Suppressor macrophage treated with lipopolysaccharide for 4 hours (primary cell): ENCODE measurements at regions not wholly inside any gene's neighbourhood (a gene's known extent, or its start where the extent isn't known, plus 50 kb on each side); places are given as distances from the start of the nearest gene placed in this dataset.
"Not testable (repeated sequence)": the region's sequence is repeated elsewhere in the genome, so short reads cannot be mapped to it uniquely, and the experiment has no call there.

Experiments used
- DNase-seq: peaks from one replicate; pipeline ENCODE4 v3.0.0-alpha.2; 2020

- no peak for DNase-seq
Measured at GRCh38 chr1:30165116-30165515, 558.3 kb downstream of the MATN1 start.

GRCh38 chr1:30164693-30165092 is 558.7 kb downstream of the MATN1 start:
- no peak for DNase-seq

- DNase-seq: no peak
Measured at GRCh38 chr1:30162565-30162964, 560.8 kb downstream of the MATN1 start.

GRCh38 chr1:30161953-30162352 is 561.4 kb downstream of the MATN1 start:
- DNase-seq: no peak

GRCh38 chr1:30160999-30161689 is 562.2 kb downstream of the MATN1 start:
- no peak for DNase-seq

GRCh38 chr1:30159015-30159414 is 564.4 kb downstream of the MATN1 start:
- DNase-seq: no peak

GRCh38 chr1:30155698-30156097 is 567.7 kb downstream of the MATN1 start:
- not testable (repeated sequence) for DNase-seq

GRCh38 chr1:30155253-30155652 is 568.1 kb downstream of the MATN1 start:
- not testable (repeated sequence) for DNase-seq

GRCh38 chr1:30153743-30154449 is 569.5 kb downstream of the MATN1 start:
- no peak for DNase-seq

- no peak for DNase-seq
Measured at GRCh38 chr1:30151826-30152225, 571.6 kb downstream of the MATN1 start.

GRCh38 chr1:30151119-30151518 is 572.3 kb downstream of the MATN1 start:
- DNase-seq: no peak

GRCh38 chr1:30149226-30149625 is 574.2 kb downstream of the MATN1 start:
- DNase-seq: no peak

- DNase-seq: no peak
Measured at GRCh38 chr1:30148676-30149075, 574.7 kb downstream of the MATN1 start.

GRCh38 chr1:30147188-30147587 is 576.2 kb downstream of the MATN1 start:
- DNase-seq: no peak

- DNase-seq: no peak
Measured at GRCh38 chr1:30146448-30146847, 576.9 kb downstream of the MATN1 start.

GRCh38 chr1:30145723-30146303 is 577.6 kb downstream of the MATN1 start:
- no peak for DNase-seq

- no peak for DNase-seq
Measured at GRCh38 chr1:30144831-30145230, 578.6 kb downstream of the MATN1 start.

- DNase-seq: no peak
Measured at GRCh38 chr1:30143517-30143916, 579.9 kb downstream of the MATN1 start.

- no peak for DNase-seq
Measured at GRCh38 chr1:30140566-30140965, 582.8 kb downstream of the MATN1 start.

- DNase-seq: no peak
Measured at GRCh38 chr1:30138891-30139290, 584.5 kb downstream of the MATN1 start.

GRCh38 chr1:30137001-30137400 is 586.4 kb downstream of the MATN1 start:
- no peak for DNase-seq

GRCh38 chr1:30135698-30136097 is 587.7 kb downstream of the MATN1 start:
- no peak for DNase-seq

- no peak for DNase-seq
Measured at GRCh38 chr1:30134466-30135217, 588.7 kb downstream of the MATN1 start.
